ENCODE measurements at regions not wholly inside any gene's neighbourhood (a gene's known extent, or its start where the extent isn't known, plus 50 kb on each side); places are given as distances from the start of the nearest gene placed in this dataset.

GRCh38 chrX:149272690-149273463 lies 232.2 kb downstream of the IDS start:
- Histone ChIP-seq H3K9ac (ENCODE audit: control insufficient read depth, insufficient read depth, low read length) (no peak overlapping the region), H3K36me3 (ENCODE audit: control insufficient read depth in 2 of 2, insufficient read depth in 2 of 2, low read length in 1 of 2) (no peaks in the 10 kb centered on the region), H2AFZ (ENCODE audit: control insufficient read depth, low read depth, low read length) (no peak overlapping the region), H4K20me1 (ENCODE audit: control insufficient read depth, insufficient read depth) (no peaks in the 10 kb centered on the region), H3K27me3 (replicated peaks in 1 of 2; ENCODE audit: control insufficient read depth in 2 of 2, insufficient read depth in 2 of 2, low read length in 1 of 2) (no peaks in the 10 kb centered on the region), H3K9me3 (replicated peaks; ENCODE audit: control insufficient read depth, insufficient read depth, low read length) (no peaks in the 10 kb centered on the region), H3K4me2 (ENCODE audit: control insufficient read depth, insufficient read depth) (no peak overlapping the region), H3K79me2 (ENCODE audit: control insufficient read depth, insufficient read depth, low read length) (no peaks in the 10 kb centered on the region), H3K27ac (ENCODE audit: control insufficient read depth, insufficient read depth) (no peak overlapping the region), H3K4me3 (no peak overlapping the region), H3K4me1 (ENCODE audit: control insufficient read depth, insufficient read depth, low read length) (no peaks in the 10 kb centered on the region)
- ChIA-PET POLR2A (interaction anchor here (0.6 to 1.6 kb wide), 3 partner anchors 10 to 66 kb away, joined by 3 to 4 read pairs (median 4); no protein-coding TSS in a partner anchor), CTCF (interaction anchor here (1.2 kb wide), 1 partner anchor 13 kb away, joined by 3 read pairs; no protein-coding TSS in a partner anchor), RAD21 (ENCODE audit: unreplicated experiment) (interaction anchor here (1.0 to 6.1 kb wide), 5 partner anchors 10 to 393 kb away, joined by 3 to 34 read pairs (median 4); no protein-coding TSS in a partner anchor), SMC1A (ENCODE audit: uncharacterized antibody, unreplicated experiment) (interaction anchor here (0.6 to 7.1 kb wide), 5 partner anchors 7 to 67 kb away, joined by 3 to 50 read pairs (median 3); no protein-coding TSS in a partner anchor)
- TF ChIP-seq STAT1 (conservative IDR thresholded peaks at IDR 0.05), result no peak
- no peak for TF ChIP-seq E2F4 (IDR thresholded peaks at IDR 0.05; ENCODE audit: low read depth, low read length)
- in situ Hi-C loops (cut with MboI), result no loop called here
- whole genome bisulfite sequencing (ENCODE audit: insufficient coverage, insufficient replicate concordance, low lambda C conversion rate, missing lambda C conversion rate), result 46% methylated on average over 10 of the region's 10 CpGs
- DNase-seq (ENCODE audit: low read depth, low spot score), result no peak
- BruUV-seq (replicated peaks), result no TSS peak
- intact Hi-C loops (cut with micrococcal nuclease; ENCODE audit: unreplicated experiment), result no loop called here
- no peak for ATAC-seq
- FAIRE-seq, result no peak

All from GM12878 (cell line).